GM18858 (cell line): ENCODE measurements at regions not wholly inside any gene's neighbourhood (a gene's known extent, or its start where the extent isn't known, plus 50 kb on each side); places are given as distances from the start of the nearest gene placed in this dataset.
"Not testable (repeated sequence)": the region's sequence is repeated elsewhere in the genome, so short reads cannot be mapped to it uniquely, and the experiment has no call there.

Experiments
- ATAC-seq: cut with Tn5 transposase; IDR thresholded peaks from one replicate; pipeline ENCODE4 v1.9.1; 2021; ENCODE audit not compliant: unreplicated experiment

DNA sequence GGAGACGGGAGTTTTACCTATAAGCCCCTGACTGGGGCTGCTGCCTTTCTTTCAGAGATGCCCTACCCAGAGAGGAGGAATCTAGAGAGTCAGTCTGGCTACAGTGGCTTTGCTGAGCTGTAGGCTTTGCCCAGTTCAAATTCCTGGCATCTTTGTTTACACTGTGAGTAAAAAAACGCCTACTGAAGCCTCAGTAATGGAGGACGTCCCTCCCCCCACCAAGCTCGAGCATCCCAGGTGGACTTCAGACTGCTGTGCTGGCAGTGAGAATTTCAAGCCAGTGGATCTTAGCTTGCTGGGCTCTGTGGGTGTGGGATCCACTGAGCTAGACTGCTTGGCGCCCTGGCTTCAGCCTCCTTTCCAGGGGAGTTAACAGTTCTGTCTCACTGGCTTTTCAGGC is 237.1 kb upstream of the NT5E start:
- ATAC-seq: not testable (repeated sequence)

DNA sequence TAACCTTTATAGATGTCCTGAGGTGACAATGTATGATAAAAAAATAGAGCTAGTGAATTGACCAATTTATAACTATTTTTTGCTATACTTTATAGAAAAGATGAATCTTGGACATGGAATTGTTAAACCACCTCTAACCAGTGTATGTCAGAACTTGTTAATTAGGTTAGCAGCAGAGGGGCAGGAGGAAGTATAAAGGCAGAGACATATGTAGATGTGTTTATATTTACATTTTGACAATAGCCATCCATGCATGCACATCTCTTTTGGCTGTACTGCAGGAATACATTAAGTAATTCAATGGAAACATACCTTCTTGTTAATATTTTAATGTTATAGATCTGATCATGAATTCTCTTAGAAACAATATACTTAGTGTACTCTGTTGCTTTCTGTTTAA is 254.6 kb upstream of the NT5E start:
- ATAC-seq: no peak

DNA sequence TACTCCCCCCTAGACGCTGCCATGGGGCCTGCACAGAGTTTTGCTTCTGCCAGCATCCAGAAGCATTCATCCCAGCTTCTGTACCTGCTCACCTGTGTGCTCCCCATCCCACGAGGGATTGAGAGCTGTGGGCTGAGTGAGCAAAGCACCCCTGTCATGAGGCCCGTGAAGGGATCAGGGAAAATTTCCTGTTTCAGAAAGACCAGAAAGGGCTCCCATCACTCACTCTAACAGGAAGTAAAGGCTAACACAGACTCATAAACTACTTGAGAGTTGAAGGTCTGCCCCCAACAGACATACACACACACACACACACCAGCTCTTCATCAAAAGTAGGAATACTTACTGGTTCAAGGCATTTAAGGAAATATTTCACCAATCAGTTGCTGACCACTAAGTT is 256.5 kb upstream of the NT5E start:
- ATAC-seq: no peak

DNA sequence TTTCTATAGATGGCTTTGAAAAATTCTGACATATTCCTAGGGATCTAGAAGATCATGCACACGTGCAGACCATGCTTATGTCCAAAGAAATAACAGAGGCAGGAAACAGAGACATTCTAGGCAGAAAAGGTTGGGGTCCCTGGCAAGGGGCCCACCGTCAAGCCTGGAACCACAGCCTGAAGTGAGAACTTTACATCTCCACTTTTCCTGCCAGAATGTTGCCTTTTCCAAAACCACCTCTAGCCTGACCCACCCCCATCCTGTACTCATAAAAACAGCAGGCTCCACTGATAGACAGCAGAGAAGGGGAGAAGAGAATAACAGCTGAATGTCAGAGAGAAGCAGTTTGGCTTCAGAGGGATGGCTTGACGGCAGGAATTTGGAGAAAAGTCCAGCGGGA is 257.3 kb upstream of the NT5E start:
- ATAC-seq: no peak

DNA sequence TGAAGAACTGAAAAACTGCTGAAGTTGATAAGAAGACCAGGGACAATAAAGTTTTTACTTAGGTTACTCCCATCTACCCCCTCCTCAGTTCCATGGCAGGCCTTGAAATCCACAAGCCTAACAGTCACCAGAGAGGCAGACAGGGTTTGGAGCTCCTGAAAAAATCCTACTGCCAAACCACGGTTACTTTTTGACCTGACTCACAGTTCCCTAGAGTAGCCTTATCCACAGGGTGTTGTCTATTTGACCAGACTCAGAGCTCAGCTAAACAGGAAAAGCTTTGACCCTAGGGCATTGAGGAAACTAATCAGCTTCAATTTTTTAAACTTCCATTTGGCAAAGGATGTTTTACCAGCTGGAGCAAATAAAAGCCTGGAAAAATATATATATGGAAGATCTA is 257.7 kb upstream of the NT5E start:
- ATAC-seq: no peak

DNA sequence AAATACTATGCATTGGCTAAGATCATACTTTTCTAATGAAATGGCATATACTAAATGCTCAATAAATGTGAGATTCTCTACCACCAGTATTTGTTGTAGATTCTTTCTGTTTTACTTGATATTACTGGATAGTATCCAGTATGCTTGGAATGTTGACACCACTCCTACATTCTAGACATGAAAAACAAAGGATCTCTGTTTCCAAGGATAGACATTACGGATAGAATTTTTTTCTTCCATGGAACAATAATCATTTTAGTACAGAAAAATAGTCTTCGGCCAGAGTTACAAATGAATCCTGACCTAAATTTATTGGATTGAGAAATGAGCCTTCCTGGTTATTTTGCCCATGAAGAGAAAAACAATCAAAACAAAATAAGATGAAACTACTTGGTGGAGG is 258.2 kb upstream of the NT5E start:
- no peak for ATAC-seq

DNA sequence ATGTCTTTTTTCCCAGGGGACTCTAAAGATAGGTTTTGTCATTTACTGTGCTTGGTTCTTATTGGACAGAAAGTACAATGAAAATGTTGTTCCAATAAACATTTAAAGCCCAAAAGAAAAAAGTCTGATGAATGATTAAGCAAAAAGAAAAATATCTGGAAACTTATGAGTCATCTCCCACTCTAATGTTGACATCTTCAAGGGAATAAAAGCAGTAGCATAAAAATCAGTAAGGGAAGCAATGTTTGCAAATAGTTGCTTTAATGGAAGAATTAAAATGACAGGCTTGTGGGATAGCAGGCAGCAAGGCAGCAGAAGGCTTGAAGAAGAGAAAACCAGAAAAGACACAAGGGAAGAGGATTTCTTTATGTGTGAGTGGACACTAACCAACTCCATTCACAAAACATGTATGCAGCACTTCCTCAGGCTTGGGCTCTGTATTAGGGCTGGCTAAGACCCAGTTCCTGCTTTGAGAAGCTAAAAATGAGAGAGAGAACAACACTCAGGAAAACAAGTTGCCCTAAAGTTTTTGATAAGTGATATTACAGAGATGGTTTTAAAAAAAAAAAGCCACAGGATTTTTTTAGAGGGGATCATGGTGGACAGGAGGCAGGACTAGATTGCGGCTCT is 263.2 kb upstream of the NT5E start:
- no peak for ATAC-seq

DNA sequence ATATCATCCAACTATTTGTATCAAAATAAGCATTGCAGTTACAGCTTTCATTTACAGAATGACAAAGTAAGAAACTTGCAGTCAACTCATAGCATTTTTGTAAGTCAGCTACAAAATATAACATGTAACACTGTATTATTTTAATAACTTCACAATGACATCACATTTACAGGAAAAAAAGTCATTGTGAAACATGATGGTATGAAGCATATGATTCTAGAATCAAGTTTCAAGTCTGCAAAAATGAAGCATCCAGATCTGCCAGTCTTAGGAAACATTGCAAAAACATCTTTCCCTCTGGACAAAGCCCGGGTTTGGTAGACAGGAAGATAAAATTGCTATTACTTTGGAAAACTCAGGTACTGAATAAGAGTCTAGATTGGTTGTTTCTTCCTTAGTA is 263.9 kb upstream of the NT5E start:
- ATAC-seq: no peak

DNA sequence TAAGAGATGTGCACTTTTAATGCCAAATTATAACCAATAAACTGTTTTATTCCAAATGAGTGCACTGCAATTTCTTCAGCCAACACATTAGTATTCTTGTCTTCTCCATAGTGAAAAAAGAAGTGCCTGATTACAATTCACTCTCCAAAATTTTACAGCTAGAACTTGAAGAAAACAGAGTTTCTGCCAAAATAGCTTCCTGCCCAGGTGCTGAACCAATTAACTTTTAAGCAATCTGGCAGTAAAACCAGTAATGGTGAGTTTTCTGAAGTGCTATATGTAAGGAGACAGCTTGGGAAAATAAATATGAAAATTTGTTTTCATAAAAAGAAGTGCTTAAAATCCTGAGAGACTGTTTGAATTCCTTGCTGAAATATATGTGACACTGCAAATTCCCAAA is 266.0 kb upstream of the NT5E start:
- no peak for ATAC-seq

DNA sequence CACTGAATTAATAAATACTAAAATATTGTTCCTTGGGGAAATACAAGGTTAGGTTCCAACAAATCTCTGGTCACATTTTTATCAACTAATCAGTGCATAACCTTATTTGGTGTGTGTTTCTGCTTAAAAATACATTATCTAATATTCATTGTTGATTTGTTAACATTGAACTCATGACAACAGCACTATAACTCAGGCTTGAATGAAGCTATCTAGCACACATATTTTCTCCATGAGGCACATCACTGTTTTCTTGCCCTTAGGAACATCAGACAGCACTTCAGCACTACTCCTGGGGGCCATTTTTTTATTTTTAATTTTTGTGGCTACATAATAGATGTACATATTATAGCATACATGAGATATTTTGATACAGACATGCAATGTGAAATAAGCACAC is 277.2 kb upstream of the NT5E start:
- no peak for ATAC-seq

DNA sequence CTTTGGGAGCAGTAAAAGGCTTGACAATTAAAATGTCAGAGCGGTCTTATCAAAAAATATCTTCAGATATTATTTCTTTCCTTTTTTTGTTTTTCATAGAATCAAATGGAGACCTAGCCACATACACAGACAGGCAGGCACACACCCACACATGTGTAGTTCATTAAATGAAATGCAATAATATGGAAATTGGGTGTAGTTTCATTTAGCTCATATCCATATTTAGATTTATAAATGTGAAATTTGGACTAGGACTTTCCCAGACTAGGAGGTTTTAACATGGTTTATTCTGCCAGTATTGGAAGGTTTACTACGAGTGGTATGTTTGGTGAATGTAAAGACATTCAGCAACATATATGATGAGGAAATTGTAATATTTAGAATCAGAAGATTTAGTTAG is 277.7 kb upstream of the NT5E start:
- ATAC-seq: no peak

DNA sequence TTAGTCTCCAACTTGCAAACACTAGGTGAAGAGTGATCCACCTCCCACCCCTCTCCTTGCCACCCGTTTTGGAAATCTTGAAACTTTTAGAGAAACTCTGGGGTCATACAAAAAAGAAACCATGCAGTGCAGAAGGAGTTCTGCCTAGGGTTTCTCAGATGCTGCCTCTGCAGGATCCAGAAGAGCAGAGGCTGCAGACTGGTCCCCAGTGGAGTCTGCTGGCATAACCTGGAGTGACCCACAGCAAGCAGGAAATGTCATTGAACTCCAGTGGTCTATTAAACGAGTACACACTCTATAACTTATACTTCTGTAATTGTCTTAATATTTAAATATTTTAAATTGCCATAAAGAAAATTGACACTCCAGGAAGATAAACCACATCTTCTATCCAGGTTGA is 280.7 kb upstream of the NT5E start:
- no peak for ATAC-seq

DNA sequence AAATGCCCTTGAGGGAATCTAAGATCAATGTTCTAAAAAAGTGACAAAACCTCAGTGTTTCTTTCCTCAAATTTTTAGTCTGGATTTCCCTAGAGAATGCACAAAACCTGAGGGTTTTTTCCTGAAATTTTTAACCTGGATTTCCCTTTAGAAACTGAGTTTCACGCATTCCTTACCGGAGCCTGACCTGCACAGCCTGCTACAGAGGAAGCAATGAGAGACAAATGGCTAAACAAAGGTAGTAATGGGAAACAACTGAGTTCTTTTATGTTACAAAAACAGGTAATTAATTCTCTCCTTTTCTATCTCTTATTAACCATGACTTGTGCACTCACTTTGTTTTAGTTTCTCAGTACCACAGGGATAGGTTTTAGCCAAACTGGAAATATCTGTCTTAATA is 281.7 kb upstream of the NT5E start:
- ATAC-seq: no peak

DNA sequence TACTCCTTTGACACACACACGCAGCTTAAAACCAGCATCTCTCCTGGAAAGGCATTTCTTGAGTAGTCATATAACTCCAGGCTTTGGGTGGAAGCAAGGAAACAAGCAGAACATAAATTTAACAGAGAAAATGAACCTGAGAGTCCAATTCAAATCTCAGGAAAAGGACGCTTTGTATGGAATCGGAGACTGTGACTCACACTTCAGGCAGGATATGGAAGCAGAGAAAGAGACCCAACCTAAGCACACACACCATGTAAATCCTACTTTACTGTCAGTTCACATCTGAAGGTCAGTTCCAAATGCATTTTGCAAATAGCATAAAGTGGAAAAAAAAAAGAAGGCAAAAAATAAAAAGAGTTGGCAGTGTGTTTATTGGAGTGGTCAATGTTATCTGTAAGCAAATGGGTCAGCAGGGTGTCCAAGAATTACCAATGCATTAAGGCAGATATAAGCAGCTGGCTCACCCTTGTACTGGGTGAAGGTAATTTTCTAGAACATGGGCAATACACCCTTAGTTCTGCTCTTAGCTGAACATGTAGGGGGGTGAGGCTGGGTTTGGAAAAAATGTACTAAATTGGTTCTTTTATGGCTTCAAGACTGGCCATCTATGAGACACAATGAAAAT is 283.7 kb upstream of the NT5E start:
- no peak for ATAC-seq

DNA sequence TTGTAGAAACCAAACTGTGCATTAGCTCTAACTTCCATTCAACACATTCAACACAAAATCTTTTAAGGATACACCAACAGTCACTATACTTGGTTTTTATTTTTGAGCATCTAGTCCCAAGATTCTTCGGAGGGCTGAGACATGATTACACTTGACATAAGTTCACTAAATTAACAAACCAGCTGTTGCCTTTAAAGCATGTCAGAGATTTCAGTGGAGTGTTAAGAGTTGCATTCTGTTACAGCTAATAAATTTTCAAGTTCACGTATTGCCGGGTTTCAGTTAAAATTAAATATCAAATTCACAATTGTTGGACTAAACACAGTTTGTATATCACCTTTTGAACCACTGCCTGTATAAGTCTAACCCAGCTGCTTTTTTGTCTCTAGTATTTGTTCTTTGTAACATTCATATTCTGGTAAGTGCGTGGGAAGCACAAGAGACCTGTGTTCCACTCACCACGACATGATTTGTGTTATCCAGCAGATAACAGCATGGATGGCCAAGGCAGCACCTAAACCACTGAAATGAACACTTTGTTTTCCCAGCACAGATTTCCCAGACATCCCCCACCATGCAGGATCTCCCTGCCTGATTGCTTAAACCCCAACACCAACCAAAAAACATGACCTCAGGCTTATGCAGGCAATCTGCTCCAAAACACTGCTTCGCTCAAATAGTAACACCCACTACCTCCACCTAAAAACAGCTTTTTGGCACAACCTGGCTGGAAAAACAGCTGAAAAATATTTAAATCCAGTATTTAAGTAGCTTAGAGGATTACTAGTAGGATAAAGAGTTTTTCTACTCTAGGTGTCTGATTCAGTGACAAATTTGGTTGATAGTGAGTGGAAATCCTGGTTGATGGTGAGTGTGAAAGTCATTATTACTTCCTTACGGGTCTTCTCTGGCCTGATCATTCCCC is 286.5 kb upstream of the NT5E start:
- ATAC-seq: no peak

DNA sequence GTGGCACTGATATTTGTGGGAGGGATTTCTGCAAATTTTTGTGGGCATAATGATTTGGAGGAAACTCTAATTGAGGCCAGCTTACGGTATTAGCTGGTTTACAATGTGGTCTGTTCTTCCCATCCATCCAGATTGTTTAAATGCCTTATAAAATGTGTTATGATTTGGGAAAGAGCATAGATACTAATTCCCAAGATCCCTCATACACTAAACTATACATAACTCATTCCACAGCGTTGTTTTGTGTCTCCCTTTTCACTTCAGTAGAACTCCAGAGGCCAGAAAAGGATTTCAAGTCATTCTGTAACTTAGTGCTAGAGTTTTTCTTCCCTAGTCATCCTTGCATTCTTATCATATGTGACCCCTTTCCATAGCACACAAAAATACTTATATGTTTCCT is 292.6 kb upstream of the NT5E start:
- no peak for ATAC-seq

DNA sequence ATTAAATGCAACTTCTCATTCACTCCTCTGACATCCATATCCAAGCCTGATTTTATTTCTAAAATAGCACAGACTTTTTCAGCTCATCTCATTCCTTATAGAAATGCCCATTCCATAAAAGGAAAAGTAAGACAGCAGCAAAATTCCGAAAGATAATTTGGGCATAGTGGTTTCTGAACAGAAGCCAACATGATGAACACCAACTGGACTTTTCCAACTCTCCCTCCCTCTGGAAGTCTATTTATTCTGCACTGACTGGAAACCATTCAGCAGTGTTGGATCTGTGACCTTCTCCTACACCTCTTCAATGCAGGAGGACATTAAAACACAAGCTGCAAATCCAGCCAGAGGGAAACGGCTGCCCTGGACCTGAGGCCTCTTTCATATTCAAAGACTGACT is 306.2 kb upstream of the NT5E start:
- ATAC-seq: no peak

DNA sequence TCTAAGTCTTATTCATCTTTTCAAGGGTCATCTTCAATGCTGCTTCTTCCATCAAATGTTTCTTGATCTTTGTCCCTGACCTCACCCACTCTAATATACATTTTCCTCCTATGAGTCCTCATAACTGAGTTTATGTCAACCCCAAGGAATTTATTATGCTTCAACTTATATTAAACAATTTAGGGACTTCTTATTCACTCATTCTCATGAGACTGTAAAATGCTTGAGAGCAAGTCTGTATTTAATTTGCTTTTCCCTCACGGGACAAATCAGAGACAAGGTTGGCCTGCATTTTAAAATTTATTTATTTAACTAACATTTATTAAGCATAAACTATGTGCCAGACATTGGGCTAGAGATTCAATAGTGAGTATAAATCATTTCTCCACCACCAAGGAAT is 312.0 kb upstream of the NT5E start:
- ATAC-seq: no peak

DNA sequence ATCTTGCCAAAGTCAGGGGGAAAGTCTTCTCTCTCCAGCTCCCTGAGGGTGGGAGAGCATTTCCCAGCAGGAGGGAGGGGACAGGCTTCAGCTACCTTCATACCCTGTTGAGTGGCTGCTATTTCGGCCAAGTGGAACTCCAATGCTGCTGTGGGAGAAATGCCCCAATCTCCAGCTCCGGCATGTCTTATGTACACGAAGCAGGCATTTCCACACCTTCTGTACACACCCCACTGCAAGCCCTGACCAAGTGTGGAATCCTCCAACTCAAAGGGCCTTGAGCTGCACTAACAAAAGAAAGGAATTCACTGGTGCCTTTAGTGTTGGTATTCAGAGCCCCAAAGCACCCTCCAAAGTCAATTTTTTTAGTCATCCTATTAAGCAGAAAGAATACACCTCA is 313.6 kb upstream of the NT5E start:
- no peak for ATAC-seq

DNA sequence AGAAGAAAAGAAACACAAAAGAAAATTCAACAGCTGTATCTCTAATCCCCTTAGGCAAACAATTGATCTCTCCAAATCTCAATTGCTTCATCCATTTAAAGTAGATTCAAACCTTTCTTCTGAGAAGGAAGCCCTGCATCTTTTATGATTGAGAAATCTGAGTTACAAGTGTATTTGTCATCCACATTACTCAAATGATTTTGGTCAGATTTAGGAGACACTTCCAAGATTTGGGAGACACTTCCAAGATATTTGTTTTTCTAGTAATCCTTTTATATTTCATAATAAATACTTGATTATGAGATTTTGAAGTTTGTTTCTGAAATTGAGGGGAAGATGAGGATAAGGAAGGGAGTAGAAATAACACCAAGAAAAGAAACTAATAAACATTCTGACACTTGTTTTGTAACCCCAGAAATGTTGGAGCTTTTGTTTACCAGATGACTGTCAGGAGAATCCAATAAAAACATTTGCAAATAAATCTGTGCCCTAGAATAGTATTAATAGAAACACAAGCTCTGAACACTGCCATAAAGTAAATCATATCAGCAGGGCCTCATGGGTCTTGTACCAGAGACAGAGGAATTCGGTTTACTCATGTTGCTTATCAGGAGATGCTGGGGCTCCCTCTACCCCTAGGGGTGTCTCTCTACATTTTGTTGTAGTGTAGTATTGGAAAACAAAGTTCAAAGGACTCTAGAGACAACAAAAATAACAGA is 314.3 kb upstream of the NT5E start:
- no peak for ATAC-seq

DNA sequence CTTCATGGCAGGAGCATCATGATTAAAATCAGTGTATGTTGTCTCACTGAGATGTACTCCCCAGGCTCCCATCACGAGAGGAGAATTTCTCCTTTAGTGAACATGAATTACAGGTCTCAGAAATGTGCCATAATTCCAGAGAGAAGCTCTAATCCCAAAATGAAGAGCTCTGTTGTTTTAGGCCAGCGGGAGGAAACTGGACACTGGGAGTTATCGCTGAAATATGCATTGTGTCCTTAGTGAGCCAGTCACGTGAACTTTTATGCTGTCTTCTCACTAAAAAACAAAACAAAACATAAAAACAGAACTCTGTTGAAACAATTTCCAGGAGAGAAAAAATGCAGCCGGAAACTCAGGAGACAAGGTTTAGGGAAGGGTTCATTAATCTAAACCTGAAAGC is 315.7 kb upstream of the NT5E start:
- no peak for ATAC-seq

DNA sequence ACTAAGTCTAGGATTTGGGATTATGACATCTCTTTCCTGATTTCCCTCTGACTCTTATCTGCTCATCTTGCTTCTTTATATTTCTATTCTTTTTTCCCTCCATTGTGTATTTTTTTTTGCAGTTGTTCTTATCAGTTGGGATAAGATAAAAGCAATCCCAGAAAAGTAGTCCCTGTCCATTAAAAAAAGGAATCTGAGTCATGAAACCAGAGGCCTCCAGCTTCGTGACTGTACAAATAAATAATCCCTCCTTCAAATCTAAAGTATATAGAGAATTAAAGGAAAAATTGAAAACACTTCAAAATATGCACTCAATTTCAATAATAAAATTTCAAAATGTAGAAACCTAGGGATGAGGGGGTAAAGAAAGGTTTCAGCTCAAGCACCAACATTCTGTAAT is 317.8 kb upstream of the NT5E start:
- ATAC-seq: no peak
